ENCODE measurements at regions not wholly inside any gene's neighbourhood (a gene's known extent, or its start where the extent isn't known, plus 50 kb on each side); places are given as distances from the start of the nearest gene placed in this dataset.

DNA sequence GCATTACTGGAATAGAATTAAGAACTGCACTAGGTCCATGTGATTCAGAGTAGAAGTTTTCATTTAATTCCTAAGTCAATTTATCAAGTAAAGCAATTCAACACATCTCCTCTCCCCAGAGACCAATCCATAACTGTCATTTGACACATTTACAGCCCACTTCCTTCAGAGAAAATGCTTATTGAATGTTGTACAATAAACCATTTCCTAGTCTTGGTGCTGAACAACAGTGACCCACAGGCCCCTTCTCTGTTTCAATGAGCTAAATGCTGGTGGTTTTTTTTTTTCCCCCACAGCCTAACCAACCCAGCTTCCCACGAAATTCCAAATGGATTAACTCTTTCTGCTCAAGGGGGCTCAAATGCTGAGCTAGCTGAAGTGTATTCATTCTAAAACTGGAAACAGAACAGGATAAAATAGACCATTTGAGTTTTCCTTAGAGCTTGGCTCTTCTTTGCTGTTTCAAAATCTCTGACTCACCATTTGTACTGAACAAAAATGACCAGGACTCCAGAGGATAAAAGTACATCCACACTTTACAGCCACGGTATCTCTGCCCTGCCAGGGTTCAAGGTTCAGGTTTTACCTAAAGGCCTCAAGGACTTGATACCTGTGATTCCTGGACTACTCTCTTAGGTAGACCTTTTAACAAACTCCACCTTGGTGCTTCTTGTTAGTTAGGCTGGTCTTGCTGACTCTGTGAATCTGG lies 62.3 kb downstream of the TMEM100 start:
- DNase-seq = no peak
- H3K4me2 ChIP-seq = no peak overlapping the region

More for the DNA sequence above, 62.3 kb downstream of the TMEM100 start:
- no peak overlapping the region for H2AFZ ChIP-seq (ENCODE audit: low read depth)
- H3K27ac ChIP-seq (ENCODE audit: low read depth in 2 of 2, low read length in 1 of 2) = peak overlapping the region in 1 of 2 experiments; percentile 25; a peak in 1 of 4 replicates
- H3K4me1 ChIP-seq (ENCODE audit: control insufficient read depth in 1 of 2, insufficient read depth in 2 of 2, low read depth in 1 of 2, low read length in 1 of 2) = peaks cover 12 to 30% of the 10 kb centered on the region in 2 experiments; a peak in 3 of 4 replicates
- H3K79me2 ChIP-seq (ENCODE audit: insufficient read depth) = no peaks in the 10 kb centered on the region
- WGBS (ENCODE audit: low lambda C conversion rate) = 24% methylated on average over 2 of the region's 2 CpGs
- no peaks in the 10 kb centered on the region for H3K9me3 ChIP-seq
- no peaks in the 10 kb centered on the region for H3K36me3 ChIP-seq (replicated peaks in 1 of 2; ENCODE audit: control insufficient read depth in 1 of 2, insufficient read depth in 2 of 2, low read length in 1 of 2)
- CTCF ChIA-PET = interaction anchor here (0.6 to 3.4 kb wide), 7 partner anchors 13 to 146 kb away, joined by 3 to 13 read pairs (median 5); no protein-coding TSS in a partner anchor
- TF ChIP-seq FOSL2 (IDR thresholded peaks at IDR 0.05; ENCODE audit: borderline replicate concordance, low read depth) (no peak), POLR2AphosphoS5 (IDR thresholded peaks at IDR 0.05; ENCODE audit: low read depth, low read length) (no peak), GABPA (IDR thresholded peaks at IDR 0.05; ENCODE audit: low read depth) (no peak)
- TF ChIP-seq, protein P1, sequence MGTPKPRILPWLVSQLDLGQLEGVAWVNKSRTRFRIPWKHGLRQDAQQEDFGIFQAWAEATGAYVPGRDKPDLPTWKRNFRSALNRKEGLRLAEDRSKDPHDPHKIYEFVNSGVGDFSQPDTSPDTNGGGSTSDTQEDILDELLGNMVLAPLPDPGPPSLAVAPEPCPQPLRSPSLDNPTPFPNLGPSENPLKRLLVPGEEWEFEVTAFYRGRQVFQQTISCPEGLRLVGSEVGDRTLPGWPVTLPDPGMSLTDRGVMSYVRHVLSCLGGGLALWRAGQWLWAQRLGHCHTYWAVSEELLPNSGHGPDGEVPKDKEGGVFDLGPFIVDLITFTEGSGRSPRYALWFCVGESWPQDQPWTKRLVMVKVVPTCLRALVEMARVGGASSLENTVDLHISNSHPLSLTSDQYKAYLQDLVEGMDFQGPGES (IDR thresholded peaks at IDR 0.05; ENCODE audit: low read depth, low read length) = no peak
- TF ChIP-seq, protein P2, sequence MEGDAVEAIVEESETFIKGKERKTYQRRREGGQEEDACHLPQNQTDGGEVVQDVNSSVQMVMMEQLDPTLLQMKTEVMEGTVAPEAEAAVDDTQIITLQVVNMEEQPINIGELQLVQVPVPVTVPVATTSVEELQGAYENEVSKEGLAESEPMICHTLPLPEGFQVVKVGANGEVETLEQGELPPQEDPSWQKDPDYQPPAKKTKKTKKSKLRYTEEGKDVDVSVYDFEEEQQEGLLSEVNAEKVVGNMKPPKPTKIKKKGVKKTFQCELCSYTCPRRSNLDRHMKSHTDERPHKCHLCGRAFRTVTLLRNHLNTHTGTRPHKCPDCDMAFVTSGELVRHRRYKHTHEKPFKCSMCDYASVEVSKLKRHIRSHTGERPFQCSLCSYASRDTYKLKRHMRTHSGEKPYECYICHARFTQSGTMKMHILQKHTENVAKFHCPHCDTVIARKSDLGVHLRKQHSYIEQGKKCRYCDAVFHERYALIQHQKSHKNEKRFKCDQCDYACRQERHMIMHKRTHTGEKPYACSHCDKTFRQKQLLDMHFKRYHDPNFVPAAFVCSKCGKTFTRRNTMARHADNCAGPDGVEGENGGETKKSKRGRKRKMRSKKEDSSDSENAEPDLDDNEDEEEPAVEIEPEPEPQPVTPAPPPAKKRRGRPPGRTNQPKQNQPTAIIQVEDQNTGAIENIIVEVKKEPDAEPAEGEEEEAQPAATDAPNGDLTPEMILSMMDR (IDR thresholded peaks at IDR 0.05) = no peak
- TF ChIP-seq, protein P3, sequence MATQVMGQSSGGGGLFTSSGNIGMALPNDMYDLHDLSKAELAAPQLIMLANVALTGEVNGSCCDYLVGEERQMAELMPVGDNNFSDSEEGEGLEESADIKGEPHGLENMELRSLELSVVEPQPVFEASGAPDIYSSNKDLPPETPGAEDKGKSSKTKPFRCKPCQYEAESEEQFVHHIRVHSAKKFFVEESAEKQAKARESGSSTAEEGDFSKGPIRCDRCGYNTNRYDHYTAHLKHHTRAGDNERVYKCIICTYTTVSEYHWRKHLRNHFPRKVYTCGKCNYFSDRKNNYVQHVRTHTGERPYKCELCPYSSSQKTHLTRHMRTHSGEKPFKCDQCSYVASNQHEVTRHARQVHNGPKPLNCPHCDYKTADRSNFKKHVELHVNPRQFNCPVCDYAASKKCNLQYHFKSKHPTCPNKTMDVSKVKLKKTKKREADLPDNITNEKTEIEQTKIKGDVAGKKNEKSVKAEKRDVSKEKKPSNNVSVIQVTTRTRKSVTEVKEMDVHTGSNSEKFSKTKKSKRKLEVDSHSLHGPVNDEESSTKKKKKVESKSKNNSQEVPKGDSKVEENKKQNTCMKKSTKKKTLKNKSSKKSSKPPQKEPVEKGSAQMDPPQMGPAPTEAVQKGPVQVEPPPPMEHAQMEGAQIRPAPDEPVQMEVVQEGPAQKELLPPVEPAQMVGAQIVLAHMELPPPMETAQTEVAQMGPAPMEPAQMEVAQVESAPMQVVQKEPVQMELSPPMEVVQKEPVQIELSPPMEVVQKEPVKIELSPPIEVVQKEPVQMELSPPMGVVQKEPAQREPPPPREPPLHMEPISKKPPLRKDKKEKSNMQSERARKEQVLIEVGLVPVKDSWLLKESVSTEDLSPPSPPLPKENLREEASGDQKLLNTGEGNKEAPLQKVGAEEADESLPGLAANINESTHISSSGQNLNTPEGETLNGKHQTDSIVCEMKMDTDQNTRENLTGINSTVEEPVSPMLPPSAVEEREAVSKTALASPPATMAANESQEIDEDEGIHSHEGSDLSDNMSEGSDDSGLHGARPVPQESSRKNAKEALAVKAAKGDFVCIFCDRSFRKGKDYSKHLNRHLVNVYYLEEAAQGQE (IDR thresholded peaks at IDR 0.05; ENCODE audit: low read depth, low read length) = no peak
- no peaks in the 10 kb centered on the region for H3K27me3 ChIP-seq (ENCODE audit: insufficient read depth)
- no peaks in the 10 kb centered on the region for H4K20me1 ChIP-seq (ENCODE audit: insufficient read depth)
- H3F3A ChIP-seq (replicated peaks; ENCODE audit: insufficient read depth) = no peaks in the 10 kb centered on the region
- H3K9ac ChIP-seq = no peak overlapping the region
- POLR2A ChIA-PET = no interaction called here
- no peaks in the 10 kb centered on the region for H3K9me2 ChIP-seq
- H3K4me3 ChIP-seq (ENCODE audit: low read depth in 2 of 2, low read length in 1 of 2) = no peak overlapping the region
